Upper lobe of left lung (tissue), 6 donors: ENCODE measurements at regions not wholly inside any gene's neighbourhood (a gene's known extent, or its start where the extent isn't known, plus 50 kb on each side); places are given as distances from the start of the nearest gene placed in this dataset.

Experiments
- ATAC-seq, 2 donors: fragments of 200-7000 bp; cut with Tn5 transposase; one replicate each; pipeline ENCODE4 v1.9.1; 2022; ENCODE audit warnings: mild to moderate bottlenecking in 2 of 2, moderate library complexity in 2 of 2; ENCODE audit not compliant: low FRiP score in 2 of 2
- DNase-seq, 2 donors: peaks; one replicate each; pipeline ENCODE4 v3.0.0-alpha.2; 2019 to 2020
- H3K27ac ChIP-seq, 4 donors: fragments of 200-600 bp; sonication (generic); one replicate each; pipeline ENCODE4 v1.5.1; 2016 to 2019
- H3K27me3 ChIP-seq, 4 donors: fragments of 200-600 bp; sonication (generic); one replicate each; pipeline ENCODE4 v1.5.1; 2017 to 2019
- H3K36me3 ChIP-seq, 4 donors: fragments of 200-600 bp; sonication (generic); one replicate each; pipeline ENCODE4 v1.5.1; 2016 to 2019
- H3K4me1 ChIP-seq, 4 donors: fragments of 200-600 bp; sonication (generic); one replicate each; pipeline ENCODE4 v1.5.1; 2018 to 2019
- H3K4me3 ChIP-seq, 4 donors: fragments of 200-600 bp; sonication (generic); one replicate each; pipeline ENCODE4 v1.5.1; 2017 to 2019; ENCODE audit warnings: mild to moderate bottlenecking in 2 of 4, moderate library complexity in 1 of 4
- H3K9me3 ChIP-seq, 4 donors: fragments of 200-600 bp; sonication (generic); one replicate each; pipeline ENCODE4 v1.5.1; 2018 to 2019
- CTCF ChIP-seq, 6 experiments: fragments of 450-650 bp in 4 of 6; fragments of 200-600 bp in 2 of 6; sonication (generic) in 2 of 6; IDR thresholded peaks; one replicate each; pipeline ENCODE4 v1.5.1; 2016 to 2019; ENCODE audit warnings: antibody characterized with exemption in 6 of 6
- EP300 ChIP-seq, 4 donors: sonication (generic); formaldehyde crosslinking; IDR thresholded peaks; one replicate each; pipeline ENCODE4 v1.5.1; 2017; ENCODE audit warnings: antibody characterized with exemption in 4 of 4, control low read depth in 2 of 4
- POLR2A ChIP-seq, 4 donors: fragments of 450-650 bp; IDR thresholded peaks; one replicate each; pipeline ENCODE4 v1.5.1; 2016 to 2017; ENCODE audit warnings: antibody characterized with exemption in 4 of 4, mild to moderate bottlenecking in 2 of 4
- POLR2AphosphoS5 ChIP-seq, 2 donors: sonication (generic); formaldehyde crosslinking; IDR thresholded peaks; one replicate each; pipeline ENCODE4 v1.5.1; 2017; ENCODE audit warnings: antibody characterized with exemption in 2 of 2
- WGBS, 2 donors: methylation state at CpG; one replicate each; pipeline ENCODE4 v1.1.5; 2017 to 2018; 5-methylcytosine and 5-hydroxymethylcytosine counted together
- donor health status: DM: no; HTN: no; CAD: no; lungs with moderate emphysema.
- donor health status: DM: no; HTN: yes; CAD: no; lungs with severe emphysema.

GRCh38 chr16:48942996-48943395 lies 333.0 kb upstream of the N4BP1 start:
- WGBS, 2 donors: 56 to 70% methylated on average over 3 of the region's 3 CpGs
- no peaks in the 10 kb centered on the region for H3K36me3 ChIP-seq
- TF ChIP-seq CTCF (IDR thresholded peaks at IDR 0.05) (no peak), POLR2A (IDR thresholded peaks at IDR 0.05) (no peak), EP300 (IDR thresholded peaks at IDR 0.05) (no peak), POLR2AphosphoS5 (IDR thresholded peaks at IDR 0.05) (no peak)
- H3K27ac ChIP-seq: no peak overlapping the region
- no peak for DNase-seq
- H3K27me3 ChIP-seq: no peaks in the 10 kb centered on the region
- no peaks in the 10 kb centered on the region for H3K9me3 ChIP-seq
- ATAC-seq: no peak
- no peak overlapping the region for H3K4me3 ChIP-seq
- no peaks in the 10 kb centered on the region for H3K4me1 ChIP-seq

- no peaks in the 10 kb centered on the region for H3K4me1 ChIP-seq
- H3K36me3 ChIP-seq: no peaks in the 10 kb centered on the region
- no peak overlapping the region for H3K4me3 ChIP-seq
- 82 to 83% methylated on average over 5 of the region's 5 CpGs for WGBS, 2 donors
- no peaks in the 10 kb centered on the region for H3K27me3 ChIP-seq
- H3K9me3 ChIP-seq: no peaks in the 10 kb centered on the region
- TF ChIP-seq EP300 (IDR thresholded peaks at IDR 0.05) (no peak), POLR2A (IDR thresholded peaks at IDR 0.05) (no peak), POLR2AphosphoS5 (IDR thresholded peaks at IDR 0.05) (no peak), CTCF (IDR thresholded peaks at IDR 0.05) (no peak)
- ATAC-seq (no peak), DNase-seq (no peak)
- no peak overlapping the region for H3K27ac ChIP-seq
Observed at GRCh38 chr16:48936811-48937210, 326.8 kb upstream of the N4BP1 start.

- TF ChIP-seq EP300 (IDR thresholded peaks at IDR 0.05) (no peak), POLR2A (IDR thresholded peaks at IDR 0.05) (no peak), CTCF (IDR thresholded peaks at IDR 0.05) (no peak)
- ATAC-seq (peak; percentile 33 to 76), DNase-seq (no peak)
- Histone ChIP-seq H3K9me3 (no peaks in the 10 kb centered on the region), H3K27me3 (no peaks in the 10 kb centered on the region), H3K4me1 (no peaks in the 10 kb centered on the region), H3K4me3 (no peak overlapping the region), H3K36me3 (no peaks in the 10 kb centered on the region), H3K27ac (no peak overlapping the region)
- 81 to 84% methylated on average over 9 of the region's 9 CpGs for WGBS, 2 donors
Observed at GRCh38 chr16:48932216-48932855, 322.4 kb upstream of the N4BP1 start.

- TF ChIP-seq CTCF (IDR thresholded peaks at IDR 0.05) (no peak), POLR2A (IDR thresholded peaks at IDR 0.05) (no peak), EP300 (IDR thresholded peaks at IDR 0.05) (no peak), POLR2AphosphoS5 (IDR thresholded peaks at IDR 0.05) (no peak)
- Histone ChIP-seq H3K36me3 (no peaks in the 10 kb centered on the region), H3K4me3 (no peak overlapping the region), H3K9me3 (no peaks in the 10 kb centered on the region), H3K4me1 (no peaks in the 10 kb centered on the region), H3K27me3 (no peaks in the 10 kb centered on the region), H3K27ac (no peak overlapping the region)
- DNase-seq (no peak), ATAC-seq (no peak)
- WGBS, 2 donors: 87 to 97% methylated on average over 4 of the region's 4 CpGs
Observed at GRCh38 chr16:48930951-48931553, 321.1 kb upstream of the N4BP1 start.

- Histone ChIP-seq H3K27ac (no peak overlapping the region), H3K4me1 (no peaks in the 10 kb centered on the region), H3K9me3 (no peaks in the 10 kb centered on the region), H3K4me3 (no peak overlapping the region), H3K27me3 (no peaks in the 10 kb centered on the region), H3K36me3 (no peaks in the 10 kb centered on the region)
- 83% methylated on average over 6 of the region's 6 CpGs for WGBS, 2 donors
- ATAC-seq (no peak), DNase-seq (no peak)
- no peak for TF ChIP-seq EP300 (IDR thresholded peaks at IDR 0.05)
- no peak for TF ChIP-seq POLR2AphosphoS5 (IDR thresholded peaks at IDR 0.05)
Observed at GRCh38 chr16:48919791-48920190, 309.8 kb upstream of the N4BP1 start.
